ENCODE measurements at regions not wholly inside any gene's neighbourhood (a gene's known extent, or its start where the extent isn't known, plus 50 kb on each side); places are given as distances from the start of the nearest gene placed in this dataset.

GRCh38 chr2:19086231-19086651 lies 272.2 kb downstream of the OSR1 start:
- no peak overlapping the region for H3K4me2 ChIP-seq (ENCODE audit: low read depth, low read length)
- no peak overlapping the region for H2AFZ ChIP-seq (ENCODE audit: low read length)
- H3K9me3 ChIP-seq (ENCODE audit: low read length), result no peaks in the 10 kb centered on the region
- H4K20me1 ChIP-seq (ENCODE audit: insufficient read depth, low read length), result no peaks in the 10 kb centered on the region
- H3K36me3 ChIP-seq (replicated peaks in 1 of 2; ENCODE audit: control insufficient read depth in 1 of 2, insufficient read depth in 2 of 2, low read length in 2 of 2), result no peaks in the 10 kb centered on the region
- in situ Hi-C loops (cut with HindIII; ENCODE audit: extremely low pct_ligation_motif_present, low pct_unique_long_range_greater_than_20kb) (no loop called here), intact Hi-C loops (cut with micrococcal nuclease; ENCODE audit: unreplicated experiment) (no loop called here)
- BruUV-seq (replicated peaks), result no TSS peak
- H3K79me2 ChIP-seq (ENCODE audit: insufficient read depth, low read length), result no peaks in the 10 kb centered on the region
- DNase-seq (ENCODE audit: low spot score), result no peak
- no peak for FAIRE-seq
- H3K4me3 ChIP-seq (replicated peaks in 1 of 3; ENCODE audit: insufficient read depth in 1 of 3, low read depth in 2 of 3, low read length in 3 of 3), result no peak overlapping the region
- WGBS (ENCODE audit: low lambda C conversion rate), result 13% methylated on average over 3 of the region's 3 CpGs
- ChIA-PET CTCF (ENCODE audit: low intra/inter-chr PET ratio, low total read pairs) (no interaction called here), POLR2A (no interaction called here)
- H3K9ac ChIP-seq (ENCODE audit: insufficient read depth, low read depth, low read length), result no peak overlapping the region
- no peaks in the 10 kb centered on the region for H3K4me1 ChIP-seq (ENCODE audit: insufficient read depth, low read length)
- ATAC-seq, result no peak
- H3K27ac ChIP-seq (ENCODE audit: extremely low read length, insufficient read depth, low read length), result no peak overlapping the region
- H3K27me3 ChIP-seq (ENCODE audit: control insufficient read depth in 1 of 2, insufficient read depth in 2 of 2, low read length in 2 of 2), result no peaks in the 10 kb centered on the region
- TF ChIP-seq HIC2 (CRISPR knock-in tag; IDR thresholded peaks at IDR 0.05; ENCODE audit: low read depth) (no peak), SSRP1 (CRISPR knock-in tag; IDR thresholded peaks at IDR 0.05) (no peak), ZNF576 (CRISPR knock-in tag; IDR thresholded peaks at IDR 0.05) (no peak), NFE2L2 (IDR thresholded peaks at IDR 0.05; ENCODE audit: low read length) (no peak), SMAD3 (CRISPR knock-in tag; IDR thresholded peaks at IDR 0.05) (no peak), RERE (CRISPR knock-in tag; IDR thresholded peaks at IDR 0.05; ENCODE audit: low read depth) (no peak), ESRRA (CRISPR knock-in tag; IDR thresholded peaks at IDR 0.05; ENCODE audit: low read depth) (no peak), MTF1 (CRISPR knock-in tag; IDR thresholded peaks at IDR 0.05) (no peak), ETS1 (CRISPR knock-in tag; IDR thresholded peaks at IDR 0.05) (no peak), ZNF230 (CRISPR knock-in tag; IDR thresholded peaks at IDR 0.05) (no peak), SP4 (CRISPR knock-in tag; IDR thresholded peaks at IDR 0.05) (no peak), NBN (conservative IDR thresholded peaks at IDR 0.05) (no peak), ZNF10 (CRISPR knock-in tag; IDR thresholded peaks at IDR 0.05; ENCODE audit: borderline replicate concordance, low read depth) (no peak), ZKSCAN8 (CRISPR knock-in tag; IDR thresholded peaks at IDR 0.05; ENCODE audit: borderline replicate concordance) (no peak), NKX3-1 (CRISPR knock-in tag; IDR thresholded peaks at IDR 0.05) (no peak)
- TF ChIP-seq, protein P1, sequence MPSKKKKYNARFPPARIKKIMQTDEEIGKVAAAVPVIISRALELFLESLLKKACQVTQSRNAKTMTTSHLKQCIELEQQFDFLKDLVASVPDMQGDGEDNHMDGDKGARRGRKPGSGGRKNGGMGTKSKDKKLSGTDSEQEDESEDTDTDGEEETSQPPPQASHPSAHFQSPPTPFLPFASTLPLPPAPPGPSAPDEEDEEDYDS (CRISPR knock-in tag; IDR thresholded peaks at IDR 0.05), result no peak
- TF ChIP-seq, protein P2, sequence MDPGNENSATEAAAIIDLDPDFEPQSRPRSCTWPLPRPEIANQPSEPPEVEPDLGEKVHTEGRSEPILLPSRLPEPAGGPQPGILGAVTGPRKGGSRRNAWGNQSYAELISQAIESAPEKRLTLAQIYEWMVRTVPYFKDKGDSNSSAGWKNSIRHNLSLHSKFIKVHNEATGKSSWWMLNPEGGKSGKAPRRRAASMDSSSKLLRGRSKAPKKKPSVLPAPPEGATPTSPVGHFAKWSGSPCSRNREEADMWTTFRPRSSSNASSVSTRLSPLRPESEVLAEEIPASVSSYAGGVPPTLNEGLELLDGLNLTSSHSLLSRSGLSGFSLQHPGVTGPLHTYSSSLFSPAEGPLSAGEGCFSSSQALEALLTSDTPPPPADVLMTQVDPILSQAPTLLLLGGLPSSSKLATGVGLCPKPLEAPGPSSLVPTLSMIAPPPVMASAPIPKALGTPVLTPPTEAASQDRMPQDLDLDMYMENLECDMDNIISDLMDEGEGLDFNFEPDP (CRISPR knock-in tag; conservative IDR thresholded peaks at IDR 0.05), result no peak
